ENCODE measurements at regions not wholly inside any gene's neighbourhood (a gene's known extent, or its start where the extent isn't known, plus 50 kb on each side); places are given as distances from the start of the nearest gene placed in this dataset.

GRCh38 chr21:15332572-15332971 lies 267.8 kb upstream of the NRIP1 start:
- TF ChIP-seq ZNF280D (CRISPR knock-in tag; IDR thresholded peaks at IDR 0.05) (no peak), BRF2 (CRISPR knock-in tag; IDR thresholded peaks at IDR 0.05) (no peak), EZH2 (conservative IDR thresholded peaks at IDR 0.05; ENCODE audit: low read depth, low read length) (no peak), CTCF (CRISPR knock-in tag; IDR thresholded peaks at IDR 0.05) (no peak), ZC3H4 (CRISPR knock-in tag; IDR thresholded peaks at IDR 0.05; ENCODE audit: borderline replicate concordance) (no peak), ZNF562 (CRISPR knock-in tag; IDR thresholded peaks at IDR 0.05; ENCODE audit: borderline replicate concordance) (no peak), EHMT2 (IDR thresholded peaks at IDR 0.05; ENCODE audit: borderline replicate concordance, low read depth, low read length) (no peak), CBX5 (CRISPR knock-in tag; IDR thresholded peaks at IDR 0.05; ENCODE audit: borderline replicate concordance) (no peak), POLR2A (IDR thresholded peaks at IDR 0.05; ENCODE audit: insufficient read depth in 1 of 2, low read depth in 2 of 2, low read length in 2 of 2) (no peak), ZNF263 (CRISPR knock-in tag; IDR thresholded peaks at IDR 0.05) (no peak), SMARCC2 (IDR thresholded peaks at IDR 0.05) (no peak)
